OCI-LY7 (cell line): ENCODE measurements at regions not wholly inside any gene's neighbourhood (a gene's known extent, or its start where the extent isn't known, plus 50 kb on each side); places are given as distances from the start of the nearest gene placed in this dataset.

Experiments
- EZH2phosphoT487 ChIP-seq: fragments of 200-600 bp; sonication (generic); IDR thresholded peaks from 2 replicates; pipeline ENCODE4 v1.6.1; 2018; ENCODE audit warnings: low read depth, borderline replicate concordance, mild to moderate bottlenecking, mixed run types, antibody characterized with exemption, low read length, moderate library complexity, mixed read lengths
- TF ChIP-seq, protein P1 (sequence below): fragments of 200-600 bp; sonication (generic); conservative IDR thresholded peaks from 2 replicates; pipeline ENCODE4 v1.5.1; 2014; ENCODE audit warnings: mild to moderate bottlenecking, antibody characterized with exemption, low read length, moderate library complexity, mixed read lengths

DNA sequence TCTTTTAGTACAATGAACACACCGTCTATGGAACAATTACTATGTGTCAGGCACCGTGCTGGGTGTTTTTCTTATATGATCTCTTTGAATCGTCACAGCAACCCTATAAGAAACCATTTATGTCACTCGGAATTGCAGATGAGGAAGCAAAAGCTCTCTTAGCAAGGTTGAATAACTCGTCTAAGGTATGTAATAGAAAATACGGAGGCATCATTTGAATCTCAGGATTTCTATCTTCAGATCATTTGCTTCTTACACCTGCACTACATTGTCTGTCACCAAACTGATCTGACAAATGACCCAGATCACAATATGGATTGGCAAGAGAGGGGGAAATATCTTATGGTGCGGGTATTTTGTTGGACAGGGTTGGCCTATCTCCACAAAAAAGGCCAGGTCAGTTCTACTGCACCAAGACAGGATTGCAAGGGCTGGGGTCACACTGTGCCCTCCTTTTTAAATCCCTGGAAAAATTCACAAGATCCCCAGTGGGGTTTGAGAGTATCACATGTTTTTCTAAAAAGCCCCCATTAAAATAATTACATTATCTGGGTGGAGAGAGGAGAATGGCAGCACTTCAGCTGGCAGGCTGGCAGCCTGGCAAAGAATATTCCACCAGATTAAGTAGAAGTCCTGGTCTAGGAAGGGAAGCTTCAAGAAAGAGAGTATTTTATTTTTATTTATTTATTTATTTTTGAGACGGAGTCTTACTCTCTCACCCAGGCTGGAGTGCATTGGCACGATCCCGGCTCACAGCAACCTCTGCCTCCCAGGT lies 110.7 kb upstream of the CLMP start:
- TF ChIP-seq, protein P1, sequence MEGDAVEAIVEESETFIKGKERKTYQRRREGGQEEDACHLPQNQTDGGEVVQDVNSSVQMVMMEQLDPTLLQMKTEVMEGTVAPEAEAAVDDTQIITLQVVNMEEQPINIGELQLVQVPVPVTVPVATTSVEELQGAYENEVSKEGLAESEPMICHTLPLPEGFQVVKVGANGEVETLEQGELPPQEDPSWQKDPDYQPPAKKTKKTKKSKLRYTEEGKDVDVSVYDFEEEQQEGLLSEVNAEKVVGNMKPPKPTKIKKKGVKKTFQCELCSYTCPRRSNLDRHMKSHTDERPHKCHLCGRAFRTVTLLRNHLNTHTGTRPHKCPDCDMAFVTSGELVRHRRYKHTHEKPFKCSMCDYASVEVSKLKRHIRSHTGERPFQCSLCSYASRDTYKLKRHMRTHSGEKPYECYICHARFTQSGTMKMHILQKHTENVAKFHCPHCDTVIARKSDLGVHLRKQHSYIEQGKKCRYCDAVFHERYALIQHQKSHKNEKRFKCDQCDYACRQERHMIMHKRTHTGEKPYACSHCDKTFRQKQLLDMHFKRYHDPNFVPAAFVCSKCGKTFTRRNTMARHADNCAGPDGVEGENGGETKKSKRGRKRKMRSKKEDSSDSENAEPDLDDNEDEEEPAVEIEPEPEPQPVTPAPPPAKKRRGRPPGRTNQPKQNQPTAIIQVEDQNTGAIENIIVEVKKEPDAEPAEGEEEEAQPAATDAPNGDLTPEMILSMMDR = no peak
- no peak for TF ChIP-seq EZH2phosphoT487
